NCI-H1105 (cell line): ENCODE measurements at regions not wholly inside any gene's neighbourhood (a gene's known extent, or its start where the extent isn't known, plus 50 kb on each side); places are given as distances from the start of the nearest gene placed in this dataset.
"Not testable (repeated sequence)": the region's sequence is repeated elsewhere in the genome, so short reads cannot be mapped to it uniquely, and the experiment has no call there.

ENCODE experiments used
- DNase-seq: peaks from one replicate; lab custom pipeline; 2025; lab: John Stamatoyannopoulos, UW

DNA sequence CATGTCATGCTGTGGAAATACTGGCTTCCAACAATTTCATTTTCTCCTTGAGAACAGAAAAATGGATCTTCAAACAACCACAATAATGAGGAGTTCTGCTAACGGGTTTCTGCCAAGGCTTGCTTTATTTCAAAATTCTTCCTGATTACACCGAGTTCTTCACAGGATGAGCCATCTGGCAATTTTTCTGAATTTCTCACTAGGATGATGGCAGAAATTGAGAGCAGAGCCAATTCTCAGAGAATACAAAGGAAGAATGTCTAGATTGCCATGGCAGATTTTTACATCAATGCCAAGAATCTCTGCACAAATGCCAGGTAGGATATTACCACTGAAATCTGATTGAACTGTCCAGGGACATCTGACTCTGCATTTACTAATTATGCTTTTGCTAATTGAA lies 619.0 kb upstream of the CHRM3 start:
- no peak for DNase-seq

DNA sequence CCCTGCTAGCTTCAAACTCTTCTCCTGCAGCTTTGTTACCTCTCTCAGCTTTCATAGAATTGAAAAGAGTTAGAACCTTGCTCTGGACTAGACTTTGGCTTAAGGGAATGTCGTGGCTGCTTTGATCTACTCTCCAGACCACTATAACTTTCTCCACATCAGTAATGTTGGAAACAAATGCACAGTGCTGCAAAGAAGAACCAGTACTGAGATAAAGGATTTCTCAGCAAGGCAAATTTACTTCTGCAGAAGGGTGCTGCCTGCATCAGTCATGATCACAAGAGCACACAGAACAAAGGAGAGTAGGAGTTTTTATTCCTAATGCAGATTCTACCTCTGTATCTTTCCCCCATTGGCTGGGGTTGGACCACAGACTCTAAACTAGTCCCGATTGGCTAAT lies 621.6 kb upstream of the CHRM3 start:
- DNase-seq: no peak

DNA sequence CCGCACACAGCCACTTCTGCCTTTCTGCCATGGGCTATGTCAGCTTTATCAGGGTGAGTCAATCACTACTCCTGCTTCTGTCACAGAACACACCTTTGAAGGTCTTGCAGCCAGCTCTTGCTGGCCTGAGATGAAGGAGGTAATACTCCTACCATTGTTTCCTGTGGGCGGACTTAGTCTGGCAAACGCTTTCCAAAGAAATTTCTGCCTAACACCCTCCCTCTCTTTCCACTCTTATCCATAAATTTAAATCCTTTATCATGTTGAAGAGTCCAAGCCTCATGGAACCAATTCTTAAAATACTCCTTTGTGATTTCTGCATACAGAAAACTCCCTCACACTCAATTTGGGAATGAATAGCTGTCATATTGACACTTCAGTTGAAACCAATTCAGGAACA lies 633.1 kb upstream of the CHRM3 start:
- DNase-seq: no peak

DNA sequence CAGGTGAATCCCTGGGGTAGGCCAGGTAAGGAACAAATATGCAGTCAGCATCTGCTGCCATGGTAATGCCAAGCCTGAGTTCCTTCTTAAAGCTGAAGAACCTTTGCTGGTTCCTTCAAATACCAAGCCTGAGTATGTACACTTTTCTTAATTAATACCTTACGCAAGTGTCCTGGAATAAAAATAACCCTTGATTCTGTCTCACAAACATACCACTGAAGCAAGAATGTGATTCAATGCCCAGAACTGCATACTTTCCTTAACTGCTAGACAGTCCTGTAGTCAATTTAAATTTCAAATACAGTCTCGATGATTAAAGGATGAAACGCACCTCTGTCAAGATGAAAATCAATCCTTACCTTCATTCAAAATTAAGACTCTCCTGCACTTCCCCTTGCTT lies 634.0 kb upstream of the CHRM3 start:
- DNase-seq: no peak

DNA sequence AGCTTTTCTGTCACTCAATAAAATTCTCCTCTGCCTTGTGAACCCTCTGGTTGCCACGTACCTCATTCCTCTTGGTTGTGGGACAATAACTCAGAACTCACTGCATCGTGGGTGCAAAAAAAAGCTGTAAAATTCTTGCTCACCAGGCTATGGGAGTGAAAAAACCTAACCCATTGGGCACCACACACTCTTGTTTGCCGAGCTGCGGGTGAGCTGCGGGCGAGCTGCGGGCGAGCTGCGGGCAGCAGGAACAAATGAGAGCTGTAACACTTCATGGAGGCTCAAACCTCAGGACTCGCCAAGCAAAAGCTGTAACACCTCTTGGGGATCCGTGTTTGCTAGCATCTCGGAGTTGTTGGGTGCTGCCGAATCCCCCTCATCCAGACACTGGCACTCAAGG lies 641.3 kb upstream of the CHRM3 start:
- DNase-seq: no peak

GRCh38 chr1:238738892-238739291 lies 647.5 kb upstream of the CHRM3 start:
- DNase-seq: no peak

DNA sequence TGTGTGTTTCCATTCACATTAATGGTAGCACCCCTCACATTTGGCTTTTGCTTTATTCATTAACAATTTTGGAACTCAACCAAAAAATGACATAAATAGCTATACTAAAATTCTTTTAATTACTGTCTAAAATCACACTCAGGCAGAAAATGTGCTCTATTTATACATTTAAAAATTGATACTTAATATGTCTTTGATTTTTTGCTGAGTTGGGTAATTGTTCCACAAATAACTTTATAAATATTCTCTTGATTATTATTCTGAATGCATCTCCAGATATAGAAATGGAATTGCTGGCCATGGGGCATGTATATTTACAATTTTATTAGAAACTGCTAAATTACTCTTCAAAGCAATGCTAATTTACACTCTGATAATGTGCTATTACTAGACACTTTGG lies 658.7 kb upstream of the CHRM3 start:
- no peak for DNase-seq

DNA sequence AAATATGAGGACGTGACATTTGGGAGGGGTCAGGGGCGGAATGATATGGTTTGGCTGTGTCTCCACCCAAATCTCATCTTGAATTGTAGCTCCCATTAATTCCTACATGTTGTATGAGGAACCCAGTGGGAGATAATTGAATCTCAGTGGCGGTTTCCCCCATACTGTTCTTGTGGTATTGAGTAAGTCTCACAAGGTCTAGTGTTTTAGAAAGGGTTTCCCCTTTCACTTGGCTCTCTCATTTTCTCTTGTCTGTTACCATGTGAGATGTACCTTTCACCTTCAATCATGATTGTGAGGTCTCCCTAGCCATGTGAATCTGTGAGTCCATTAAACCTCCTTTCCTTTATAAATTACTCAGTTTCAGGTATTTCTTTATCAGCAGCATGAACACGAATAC lies 663.6 kb upstream of the CHRM3 start:
- DNase-seq: no peak

DNA sequence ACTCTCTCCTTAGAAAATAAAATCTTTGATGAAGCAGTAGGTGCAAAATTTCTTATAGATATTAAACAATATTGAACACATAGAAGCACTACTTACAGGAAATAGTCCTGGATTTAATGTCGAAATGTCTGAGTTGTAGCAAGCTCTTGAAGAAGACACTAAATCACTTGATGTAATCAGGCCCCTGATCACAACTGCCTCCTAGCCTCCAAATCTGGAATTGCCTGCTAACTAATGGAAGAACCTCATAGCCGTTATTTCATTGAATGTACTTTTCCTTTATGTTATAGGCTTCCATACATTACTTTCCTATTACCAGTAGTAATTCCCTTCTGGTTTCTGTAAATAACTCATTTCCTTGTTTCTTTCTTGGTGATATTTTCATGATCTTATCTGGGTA lies 675.7 kb upstream of the CHRM3 start:
- DNase-seq: no peak

DNA sequence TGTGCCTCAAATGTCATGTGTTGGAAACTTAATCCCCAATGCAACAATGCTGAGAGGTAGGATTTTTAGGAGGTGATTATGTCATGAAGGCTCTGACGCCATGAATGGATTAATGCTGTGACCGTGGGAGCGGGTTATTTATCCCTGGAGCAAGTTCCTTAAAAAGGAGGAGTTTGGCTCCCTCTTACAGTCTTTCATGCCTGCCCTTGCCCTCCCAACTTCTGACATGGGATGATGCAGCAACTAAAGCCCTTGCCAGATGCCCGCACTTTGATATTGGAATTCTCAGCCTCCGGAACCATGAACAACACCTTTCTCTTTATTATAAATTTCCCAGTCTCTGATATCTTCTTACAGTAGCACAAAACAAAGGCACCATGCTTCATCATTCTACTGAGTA lies 685.3 kb upstream of the CHRM3 start:
- DNase-seq: no peak

DNA sequence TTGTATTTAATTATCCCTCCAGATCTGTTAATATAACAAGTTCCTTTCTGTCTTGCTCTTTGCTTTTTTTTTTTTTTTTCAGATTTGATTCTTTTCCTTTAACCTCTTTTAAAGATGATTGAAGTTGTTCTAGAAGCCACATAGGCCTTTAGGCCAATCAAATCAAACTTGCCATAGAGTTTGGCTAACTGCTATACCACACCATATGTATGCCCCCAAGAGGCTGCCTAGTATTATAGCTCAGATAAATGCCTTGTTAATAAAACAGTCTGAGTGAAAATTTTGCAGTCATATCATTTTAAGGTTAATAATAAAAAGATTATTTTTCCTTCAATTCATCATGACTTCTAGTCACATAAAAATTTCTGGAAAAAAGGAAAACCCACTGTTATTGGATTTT lies 696.0 kb upstream of the CHRM3 start:
- no peak for DNase-seq

DNA sequence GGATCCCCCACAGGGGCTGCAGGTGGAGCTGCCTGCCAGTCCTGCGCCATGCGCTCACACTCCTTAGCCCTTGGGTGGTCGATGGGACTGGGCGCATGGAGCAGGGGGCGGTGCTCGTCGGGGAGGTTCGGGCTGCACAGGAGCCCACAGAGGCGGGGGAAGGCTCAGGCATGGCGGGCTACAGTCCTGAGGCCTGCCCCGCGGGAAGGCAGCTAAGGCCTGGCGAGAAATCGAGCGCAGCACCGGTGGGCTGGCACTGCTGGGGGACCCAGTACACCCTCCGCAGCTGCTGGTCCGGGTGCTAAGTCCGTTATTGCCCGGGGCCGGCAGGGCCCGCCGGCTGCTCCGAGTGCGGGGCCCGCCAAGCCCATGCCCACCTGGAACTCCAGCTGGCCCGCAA lies 701.8 kb upstream of the CHRM3 start:
- DNase-seq: not testable (repeated sequence)

GRCh38 chr1:238681451-238681850 lies 704.9 kb upstream of the CHRM3 start:
- no peak for DNase-seq

- DNase-seq: no peak
These were observed 705.3 kb upstream of the CHRM3 start for GRCh38 chr1:238681021-238681420.

DNA sequence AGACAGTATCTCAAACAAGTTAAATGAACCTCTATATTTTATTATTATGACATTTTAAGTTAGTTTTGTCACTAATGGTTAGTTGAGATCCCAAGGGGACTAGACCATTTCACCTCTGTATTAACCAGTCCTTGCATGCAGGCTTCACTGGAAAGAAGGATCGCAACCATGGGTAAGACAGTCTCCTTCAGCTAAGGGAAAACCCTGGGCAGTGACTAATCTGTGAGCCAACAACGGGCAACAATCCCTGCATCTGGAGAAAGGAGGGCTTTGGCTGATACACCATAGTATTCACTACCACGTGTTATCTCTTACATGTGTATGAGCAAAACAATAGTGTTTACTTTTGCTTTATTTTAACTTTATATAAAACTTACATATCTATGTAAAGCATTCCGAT lies 708.8 kb upstream of the CHRM3 start:
- DNase-seq: no peak

GRCh38 chr1:238675221-238675620 lies 711.1 kb upstream of the CHRM3 start:
- DNase-seq: no peak

DNA sequence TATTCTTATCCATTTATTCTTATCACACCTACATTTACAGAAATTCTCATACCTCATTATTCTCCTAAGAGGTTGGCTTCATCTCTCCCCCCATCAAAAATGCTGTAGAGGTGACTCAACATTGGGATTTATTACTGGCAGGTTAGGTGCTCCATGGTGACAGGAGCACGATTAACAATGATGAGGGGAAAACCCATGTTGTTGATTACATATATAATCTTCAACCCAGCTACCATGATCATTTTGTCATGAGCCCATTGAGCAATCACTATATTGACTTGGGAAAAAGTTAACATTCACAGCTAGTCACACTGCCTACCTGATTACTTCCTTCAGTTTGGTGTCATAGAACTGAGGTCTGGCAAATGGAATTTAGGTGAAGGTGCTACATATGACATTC lies 712.1 kb upstream of the CHRM3 start:
- no peak for DNase-seq

DNA sequence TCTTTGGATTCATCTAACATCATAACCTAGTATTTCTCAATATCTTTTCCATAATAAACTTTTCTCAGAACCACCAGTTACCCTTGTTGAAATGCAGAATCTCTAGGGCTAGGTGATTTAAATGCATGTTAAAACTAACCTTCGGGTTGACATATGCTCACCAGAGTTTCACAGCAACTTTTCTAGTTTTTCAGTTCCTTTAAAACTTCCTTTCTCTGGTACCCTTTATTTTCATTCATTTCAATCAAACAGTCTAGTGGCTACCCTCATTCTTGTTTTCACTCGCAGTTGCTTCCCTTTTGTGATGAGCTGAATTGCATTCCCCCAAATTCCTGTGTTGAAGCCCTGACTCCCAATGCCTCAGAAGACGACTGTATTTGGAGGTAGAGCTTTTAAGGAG lies 712.8 kb upstream of the CHRM3 start:
- no peak for DNase-seq

DNA sequence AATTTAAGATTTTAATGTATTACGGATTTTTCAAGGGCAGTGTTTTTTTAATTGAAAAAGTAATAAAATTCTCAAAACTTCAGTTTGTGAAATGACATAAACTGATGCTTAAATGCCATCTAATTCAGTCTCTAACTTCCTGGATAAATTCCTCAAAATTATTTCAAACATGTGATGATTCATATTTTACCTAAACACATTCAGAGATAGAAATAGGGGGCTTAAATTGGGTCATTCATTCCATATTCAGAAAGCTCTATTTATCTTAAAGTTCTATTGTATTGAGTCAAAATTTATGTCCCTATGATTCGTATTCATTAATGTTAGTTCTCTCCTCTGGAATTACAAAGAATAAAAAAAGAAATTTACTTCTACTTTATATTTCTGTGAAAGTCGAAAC lies 713.6 kb upstream of the CHRM3 start:
- no peak for DNase-seq

DNA sequence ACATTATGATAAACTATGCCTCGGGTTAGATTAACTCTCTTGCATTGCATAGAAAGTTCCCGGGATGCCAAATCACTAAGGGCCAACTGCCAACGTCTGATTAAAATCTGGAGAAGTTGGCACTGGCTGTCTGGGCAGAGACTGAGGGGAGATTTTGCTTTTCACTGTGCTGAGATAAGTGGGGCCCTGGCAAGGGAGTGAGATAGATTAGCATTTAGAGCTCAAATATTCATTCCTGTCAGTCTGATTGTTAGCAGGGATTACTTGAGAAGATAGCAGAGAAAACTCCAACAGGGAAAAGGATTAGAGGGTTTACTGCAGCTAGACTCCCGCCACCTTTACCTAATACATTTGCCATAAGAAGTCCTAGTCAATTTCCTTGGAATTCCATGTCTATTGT lies 714.1 kb upstream of the CHRM3 start:
- DNase-seq: no peak

- DNase-seq: no peak
These were observed 722.2 kb upstream of the CHRM3 start for GRCh38 chr1:238664139-238664538.

GRCh38 chr1:238660849-238661248 lies 725.5 kb upstream of the CHRM3 start:
- no peak for DNase-seq

GRCh38 chr1:238658763-238659162 lies 727.6 kb upstream of the CHRM3 start:
- DNase-seq: no peak

- DNase-seq: no peak
These were observed 732.6 kb upstream of the CHRM3 start for GRCh38 chr1:238653693-238654321.
